Lower leg skin (tissue), 4 donors: ENCODE measurements at regions not wholly inside any gene's neighbourhood (a gene's known extent, or its start where the extent isn't known, plus 50 kb on each side); places are given as distances from the start of the nearest gene placed in this dataset.

ENCODE experiments used
- DNase-seq, 2 donors: peaks; one replicate each; pipeline ENCODE4 v3.0.0-alpha.2; 2019; ENCODE audit warnings: low spot score in 2 of 2
- H3K4me3 ChIP-seq: fragments of 200-600 bp; sonication (generic); 2 replicates; pipeline ENCODE4 v1.5.1; 2017; ENCODE audit warnings: mild to moderate bottlenecking, low read depth; ENCODE audit not compliant: poor library complexity, severe bottlenecking
- CTCF ChIP-seq, 3 donors: fragments of 450-650 bp; IDR thresholded peaks; one replicate each; pipeline ENCODE4 v1.5.1; 2016; ENCODE audit warnings: antibody characterized with exemption in 3 of 3, mild to moderate bottlenecking in 3 of 3, moderate library complexity in 2 of 3
- POLR2A ChIP-seq, 2 donors: fragments of 450-650 bp; IDR thresholded peaks; one replicate each; pipeline ENCODE4 v1.6.1; 2016 to 2017; ENCODE audit warnings: antibody characterized with exemption in 2 of 2, mild to moderate bottlenecking in 1 of 2, moderate library complexity in 1 of 2
- WGBS, 2 donors: methylation state at CpG; one replicate each; pipeline ENCODE4 v1.1.5; 2018; 5-methylcytosine and 5-hydroxymethylcytosine counted together
- intact Hi-C: fragments of 100-400 bp; cut with DNase I; formaldehyde crosslinking; loops from one replicate; pipeline ENCODE4 v1.15.0; 2023; ENCODE audit warnings: low total_unique reads

- 93 to 98% methylated on average over 5 of the region's 5 CpGs for WGBS, 2 donors
- no peak overlapping the region for H3K4me3 ChIP-seq
- intact Hi-C loops = no loop called here
Measured at GRCh38 chr10:78759456-78760120, 309.2 kb upstream of the ZMIZ1 start.

GRCh38 chr10:78760463-78761310 lies 308.1 kb upstream of the ZMIZ1 start:
- 88% methylated on average over 8 of the region's 8 CpGs for WGBS, 2 donors
- intact Hi-C loops = no loop called here
- DNase-seq = no peak
- H3K4me3 ChIP-seq = no peak overlapping the region
- no peak for TF ChIP-seq CTCF (IDR thresholded peaks at IDR 0.05)
- no peak for TF ChIP-seq POLR2A (IDR thresholded peaks at IDR 0.05)

More at GRCh38 chr10:78759456-78760120, 309.2 kb upstream of the ZMIZ1 start:
- no peak for TF ChIP-seq CTCF (IDR thresholded peaks at IDR 0.05)
- no peak for TF ChIP-seq POLR2A (IDR thresholded peaks at IDR 0.05)
- DNase-seq = no peak

GRCh38 chr10:78761311-78761781 lies 307.4 kb upstream of the ZMIZ1 start:
- intact Hi-C loops = no loop called here
- no peak for DNase-seq
- TF ChIP-seq CTCF (IDR thresholded peaks at IDR 0.05) (no peak), POLR2A (IDR thresholded peaks at IDR 0.05) (no peak)
- WGBS, 2 donors = 87 to 92% methylated on average over 12 of the region's 12 CpGs
- H3K4me3 ChIP-seq = no peak overlapping the region

- TF ChIP-seq POLR2A (IDR thresholded peaks at IDR 0.05) (no peak), CTCF (IDR thresholded peaks at IDR 0.05) (no peak)
Measured at GRCh38 chr10:78762086-78762630, 306.6 kb upstream of the ZMIZ1 start.

GRCh38 chr10:78763234-78763633 lies 305.5 kb upstream of the ZMIZ1 start:
- 48 to 55% methylated on average over 6 of the region's 6 CpGs for WGBS, 2 donors
- peak in 1 of 2 donors; percentile 58 for DNase-seq
- intact Hi-C loops = no loop called here
- TF ChIP-seq POLR2A (IDR thresholded peaks at IDR 0.05) = no peak
- no peak for TF ChIP-seq CTCF (IDR thresholded peaks at IDR 0.05)
- H3K4me3 ChIP-seq = no peak overlapping the region

More at GRCh38 chr10:78762086-78762630, 306.6 kb upstream of the ZMIZ1 start:
- no peak overlapping the region for H3K4me3 ChIP-seq
- DNase-seq = no peak
- intact Hi-C loops = no loop called here
- WGBS, 2 donors = 90 to 96% methylated on average over 7 of the region's 7 CpGs
